ENCODE measurements at regions not wholly inside any gene's neighbourhood (a gene's known extent, or its start where the extent isn't known, plus 50 kb on each side); places are given as distances from the start of the nearest gene placed in this dataset.

- H3K36me3 ChIP-seq: no peaks in the 10 kb centered on the region
- H3K27me3 ChIP-seq (replicated peaks; ENCODE audit: insufficient read depth): no peaks in the 10 kb centered on the region
- WGBS: 67% methylated on average over 3 of the region's 3 CpGs
- no peaks in the 10 kb centered on the region for H3K9me3 ChIP-seq
- intact Hi-C loops (cut with DNase I): no loop called here
- DNase-seq (ENCODE audit: low spot score): no peak
- TF ChIP-seq POLR2AphosphoS5 (IDR thresholded peaks at IDR 0.05) (no peak), CTCF (IDR thresholded peaks at IDR 0.05) (no peak), POLR2A (IDR thresholded peaks at IDR 0.05) (no peak)
- H3K4me1 ChIP-seq (replicated peaks): no peaks in the 10 kb centered on the region
- no peak overlapping the region for H3K4me3 ChIP-seq
- no peak overlapping the region for H3K27ac ChIP-seq
Measured at GRCh38 chr14:84064316-84065125, 1465.4 kb upstream of the FLRT2 start.

DNA sequence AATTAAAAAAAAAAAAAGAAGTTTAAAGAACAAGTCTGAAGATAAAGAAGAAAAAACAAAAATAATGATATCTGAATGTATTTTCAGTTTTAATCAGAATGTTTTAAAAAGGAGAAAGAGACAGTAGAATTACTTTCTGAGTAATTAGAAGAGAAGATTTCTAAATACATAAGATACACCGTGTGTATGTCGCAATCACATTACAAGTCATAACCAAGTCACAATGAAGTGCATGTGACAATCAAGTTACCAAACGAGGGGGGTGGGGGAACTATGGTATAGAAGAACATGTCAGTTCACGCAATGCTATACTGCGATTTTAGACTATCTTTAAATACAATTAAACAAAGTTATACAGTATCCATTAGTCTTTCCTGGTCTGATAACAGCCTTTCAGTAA is 1464.1 kb upstream of the FLRT2 start:
- no peak overlapping the region for H3K27ac ChIP-seq
- WGBS: 82% methylated on average over 5 of the region's 5 CpGs
- TF ChIP-seq POLR2A (IDR thresholded peaks at IDR 0.05) (no peak), CTCF (IDR thresholded peaks at IDR 0.05) (no peak), POLR2AphosphoS5 (IDR thresholded peaks at IDR 0.05) (no peak)
- H3K9me3 ChIP-seq: no peaks in the 10 kb centered on the region
- intact Hi-C loops (cut with DNase I): no loop called here
- H3K27me3 ChIP-seq (replicated peaks; ENCODE audit: insufficient read depth): no peaks in the 10 kb centered on the region
- no peak overlapping the region for H3K4me3 ChIP-seq
- no peaks in the 10 kb centered on the region for H3K36me3 ChIP-seq
- H3K4me1 ChIP-seq (replicated peaks): no peaks in the 10 kb centered on the region
- no peak for DNase-seq (ENCODE audit: low spot score)

DNA sequence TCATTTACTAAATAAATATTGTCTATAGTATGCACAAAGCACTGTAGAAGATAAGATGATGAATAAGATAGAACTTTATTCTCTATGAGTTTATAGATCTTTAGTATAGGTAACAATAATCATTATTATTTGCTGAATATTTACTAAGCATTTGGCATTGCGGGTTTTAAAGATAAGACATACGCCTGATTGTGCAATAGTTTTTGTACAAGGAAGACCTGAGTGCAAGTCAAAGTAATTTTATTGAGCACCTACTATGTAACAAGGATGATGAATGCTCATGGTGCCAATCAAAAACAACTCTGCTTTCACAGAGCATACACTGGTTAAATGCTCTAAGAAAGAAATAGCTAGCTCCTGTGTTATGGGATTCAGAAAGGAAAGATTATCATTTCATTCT is 1461.7 kb upstream of the FLRT2 start:
- Histone ChIP-seq H3K4me3 (no peak overlapping the region), H3K27me3 (replicated peaks; ENCODE audit: insufficient read depth) (no peaks in the 10 kb centered on the region), H3K36me3 (no peaks in the 10 kb centered on the region), H3K27ac (no peak overlapping the region), H3K9me3 (no peaks in the 10 kb centered on the region), H3K4me1 (replicated peaks) (no peaks in the 10 kb centered on the region)
- TF ChIP-seq CTCF (IDR thresholded peaks at IDR 0.05): no peak
- TF ChIP-seq POLR2AphosphoS5 (IDR thresholded peaks at IDR 0.05): no peak
- TF ChIP-seq POLR2A (IDR thresholded peaks at IDR 0.05): no peak
- intact Hi-C loops (cut with DNase I): no loop called here
- no peak for DNase-seq (ENCODE audit: low spot score)
- 67% methylated on average over 2 of the region's 2 CpGs for WGBS

GRCh38 chr14:84071061-84071460 is 1458.9 kb upstream of the FLRT2 start:
- 50% methylated on average over 1 of the region's 1 CpG for WGBS
- H3K4me1 ChIP-seq (replicated peaks): no peaks in the 10 kb centered on the region
- H3K27me3 ChIP-seq (replicated peaks; ENCODE audit: insufficient read depth): no peaks in the 10 kb centered on the region
- H3K36me3 ChIP-seq: no peaks in the 10 kb centered on the region
- TF ChIP-seq CTCF (IDR thresholded peaks at IDR 0.05) (no peak), POLR2AphosphoS5 (IDR thresholded peaks at IDR 0.05) (no peak), POLR2A (IDR thresholded peaks at IDR 0.05) (no peak)
- DNase-seq (ENCODE audit: low spot score): no peak
- intact Hi-C loops (cut with DNase I): no loop called here
- no peak overlapping the region for H3K27ac ChIP-seq
- no peak overlapping the region for H3K4me3 ChIP-seq
- no peaks in the 10 kb centered on the region for H3K9me3 ChIP-seq

DNA sequence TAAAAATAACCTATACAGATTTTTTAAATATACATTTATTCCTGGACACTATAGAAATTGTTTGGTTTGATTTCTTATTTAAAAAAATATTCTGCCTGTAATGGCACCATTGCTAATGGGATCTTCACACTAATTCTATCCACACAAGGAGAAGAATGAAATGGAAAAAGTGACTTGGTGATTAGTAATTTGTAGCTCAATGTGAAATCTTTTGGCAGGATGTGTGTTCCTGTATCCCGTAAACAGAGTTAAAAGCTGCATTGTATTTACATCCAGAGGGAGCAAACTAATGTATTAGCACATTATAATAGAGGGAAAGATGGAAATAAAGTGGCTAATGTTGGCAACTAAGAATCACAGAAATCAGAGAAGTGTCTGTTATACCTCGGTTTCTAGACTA is 1455.3 kb upstream of the FLRT2 start:
- DNase-seq (ENCODE audit: low spot score): no peak
- Histone ChIP-seq H3K36me3 (no peaks in the 10 kb centered on the region), H3K27ac (no peak overlapping the region), H3K27me3 (replicated peaks; ENCODE audit: insufficient read depth) (no peaks in the 10 kb centered on the region), H3K4me1 (replicated peaks) (no peaks in the 10 kb centered on the region), H3K4me3 (no peak overlapping the region), H3K9me3 (no peaks in the 10 kb centered on the region)
- WGBS: 80% methylated on average over 2 of the region's 2 CpGs
- no peak for TF ChIP-seq POLR2AphosphoS5 (IDR thresholded peaks at IDR 0.05)
- no peak for TF ChIP-seq CTCF (IDR thresholded peaks at IDR 0.05)
- no peak for TF ChIP-seq POLR2A (IDR thresholded peaks at IDR 0.05)
- intact Hi-C loops (cut with DNase I): no loop called here

All from prostate gland (tissue), 2 donors.